WTC11 (cell line): ENCODE measurements at regions not wholly inside any gene's neighbourhood (a gene's known extent, or its start where the extent isn't known, plus 50 kb on each side); places are given as distances from the start of the nearest gene placed in this dataset.

Experiments
- ATAC-seq: fragments of 200-7000 bp; cut with Tn5 transposase; 2 replicates; pipeline ENCODE4 v1.10.0; 2021; ENCODE audit warnings: mild to moderate bottlenecking, moderate library complexity
- CTCF ChIA-PET: fragments of 300-600 bp; sonication (Branson Sonifier 250); formaldehyde crosslinking; loops from one replicate; lab custom pipeline; 2021; ENCODE audit warnings: antibody characterized with exemption; lab: Charles Lee
- POLR2A ChIA-PET: fragments of 350-600 bp; sonication (Branson Sonifier 250); formaldehyde crosslinking; loops from one replicate; lab custom pipeline; 2021; ENCODE audit warnings: antibody characterized with exemption; lab: Charles Lee
- DNase-seq: peaks from one replicate; pipeline ENCODE4 v3.0.0; 2021; ENCODE audit warnings: low spot score
- H3K27ac Mint-ChIP-seq: 2 replicates; pipeline ENCODE4 v1.8.0; 2021; ENCODE audit warnings: mixed read lengths
- H3K27me3 Mint-ChIP-seq: 2 replicates; pipeline ENCODE4 v1.8.0; 2021; ENCODE audit warnings: low read depth, mild to moderate bottlenecking, moderate library complexity, mixed read lengths
- H3K36me3 Mint-ChIP-seq: 2 replicates; pipeline ENCODE4 v1.8.0; 2021; ENCODE audit warnings: mixed read lengths
- H3K4me1 Mint-ChIP-seq: 2 replicates; pipeline ENCODE4 v1.8.0; 2022; ENCODE audit warnings: mixed read lengths
- H3K4me3 Mint-ChIP-seq: 2 replicates; pipeline ENCODE4 v1.8.0; 2021; ENCODE audit warnings: mild to moderate bottlenecking, moderate library complexity, mixed read lengths
- H3K9me3 Mint-ChIP-seq: 2 replicates; pipeline ENCODE4 v1.8.0; 2021; ENCODE audit warnings: mixed read lengths
- CREM ChIP-seq: sonication (generic); formaldehyde crosslinking; IDR thresholded peaks from 2 replicates; pipeline ENCODE4 v1.8.1; 2022; ENCODE audit warnings: mild to moderate bottlenecking, missing genetic modification reagents, moderate library complexity
- EMX1 ChIP-seq: fragments of 250-450 bp; sonication (Bioruptor Pico); IDR thresholded peaks from 2 replicates; pipeline ENCODE4 v1.8.0; 2021; ENCODE audit warnings: mild to moderate bottlenecking
- GTF2I ChIP-seq: fragments of 250-450 bp; sonication (Bioruptor Pico); conservative IDR thresholded peaks from 2 replicates; pipeline ENCODE4 v1.4.0; 2021; ENCODE audit warnings: mild to moderate bottlenecking
- IRF2 ChIP-seq: sonication (generic); formaldehyde crosslinking; IDR thresholded peaks from 2 replicates; pipeline ENCODE4 v1.8.0; 2022; ENCODE audit warnings: low read depth, missing genetic modification reagents, borderline replicate concordance
- JUN ChIP-seq: sonication (generic); formaldehyde crosslinking; IDR thresholded peaks from 2 replicates; pipeline ENCODE4 v1.8.0; 2023; ENCODE audit warnings: mild to moderate bottlenecking, missing genetic modification reagents
- MXD4 ChIP-seq: fragments of 250-450 bp; sonication (Bioruptor Pico); IDR thresholded peaks from 2 replicates; pipeline ENCODE4 v1.8.0; 2021; ENCODE audit warnings: mild to moderate bottlenecking, moderate library complexity, borderline replicate concordance
- NR2C2 ChIP-seq: sonication (generic); formaldehyde crosslinking; IDR thresholded peaks from 2 replicates; pipeline ENCODE4 v1.8.0; 2022; ENCODE audit warnings: mild to moderate bottlenecking, missing genetic modification reagents
- RORB ChIP-seq: fragments of 250-450 bp; sonication (Bioruptor Pico); IDR thresholded peaks from 2 replicates; pipeline ENCODE4 v1.9.0; 2021; ENCODE audit warnings: mild to moderate bottlenecking
- SP1 ChIP-seq: sonication (generic); formaldehyde crosslinking; conservative IDR thresholded peaks from 2 replicates; pipeline ENCODE4 v1.8.1; 2022; ENCODE audit warnings: missing genetic modification reagents
- TCF7 ChIP-seq: sonication (generic); formaldehyde crosslinking; IDR thresholded peaks from 2 replicates; pipeline ENCODE4 v1.8.0; 2022; ENCODE audit warnings: mild to moderate bottlenecking, low read depth, missing genetic modification reagents, moderate library complexity
- TEAD1 ChIP-seq: sonication (generic); formaldehyde crosslinking; IDR thresholded peaks from 2 replicates; pipeline ENCODE4 v1.8.0; 2022; ENCODE audit warnings: mild to moderate bottlenecking, missing genetic modification reagents
- TEAD4 ChIP-seq: sonication (generic); formaldehyde crosslinking; IDR thresholded peaks from 2 replicates; pipeline ENCODE4 v1.8.0; 2022; ENCODE audit warnings: mild to moderate bottlenecking, missing genetic modification reagents
- ZBTB21 ChIP-seq: sonication (generic); formaldehyde crosslinking; IDR thresholded peaks from 2 replicates; pipeline ENCODE4 v1.8.1; 2023; ENCODE audit warnings: mild to moderate bottlenecking, missing genetic modification reagents, borderline replicate concordance
- ZNF121 ChIP-seq: sonication (generic); formaldehyde crosslinking; IDR thresholded peaks from 2 replicates; pipeline ENCODE4 v1.8.0; 2023; ENCODE audit warnings: missing genetic modification reagents
- ZNF263 ChIP-seq: sonication (generic); formaldehyde crosslinking; IDR thresholded peaks from 2 replicates; pipeline ENCODE4 v1.8.1; 2022; ENCODE audit warnings: low read depth, mild to moderate bottlenecking, moderate library complexity, missing genetic modification reagents
- ZNF317 ChIP-seq: sonication (generic); formaldehyde crosslinking; IDR thresholded peaks from 2 replicates; pipeline ENCODE4 v1.8.1; 2023; ENCODE audit warnings: low read depth, mild to moderate bottlenecking, moderate library complexity, missing genetic modification reagents, borderline replicate concordance
- ZNF416 ChIP-seq: fragments of 250-450 bp; sonication (Bioruptor Pico); IDR thresholded peaks from 2 replicates; pipeline ENCODE4 v1.9.0; 2021; ENCODE audit warnings: mild to moderate bottlenecking, inconsistent platforms
- TF ChIP-seq, protein P1 (sequence below): fragments of 250-450 bp; sonication (Bioruptor Pico); IDR thresholded peaks from 2 replicates; pipeline ENCODE4 v1.8.0; 2021; ENCODE audit warnings: mild to moderate bottlenecking
- TF ChIP-seq, protein P2 (sequence below): sonication (generic); formaldehyde crosslinking; conservative IDR thresholded peaks from 2 replicates; pipeline ENCODE4 v1.8.1; 2023; ENCODE audit warnings: mild to moderate bottlenecking, low read depth, missing genetic modification reagents, moderate library complexity
- TF ChIP-seq, protein P3 (sequence below): sonication (generic); formaldehyde crosslinking; IDR thresholded peaks from 2 replicates; pipeline ENCODE4 v1.8.0; 2023; ENCODE audit warnings: missing genetic modification reagents
- TF ChIP-seq, protein P4 (sequence below): sonication (generic); formaldehyde crosslinking; IDR thresholded peaks from 2 replicates; pipeline ENCODE4 v1.8.1; 2022; ENCODE audit warnings: low read depth, missing genetic modification reagents, borderline replicate concordance
- TF ChIP-seq, protein P5 (sequence below): fragments of 200-600 bp; IDR thresholded peaks from 2 replicates; pipeline ENCODE4 v1.8.0; 2022; ENCODE audit warnings: antibody characterized with exemption
- TF ChIP-seq, protein P6 (sequence below): sonication (generic); formaldehyde crosslinking; conservative IDR thresholded peaks from 2 replicates; pipeline ENCODE4 v1.8.1; 2022; ENCODE audit warnings: mild to moderate bottlenecking, missing genetic modification reagents

DNA sequence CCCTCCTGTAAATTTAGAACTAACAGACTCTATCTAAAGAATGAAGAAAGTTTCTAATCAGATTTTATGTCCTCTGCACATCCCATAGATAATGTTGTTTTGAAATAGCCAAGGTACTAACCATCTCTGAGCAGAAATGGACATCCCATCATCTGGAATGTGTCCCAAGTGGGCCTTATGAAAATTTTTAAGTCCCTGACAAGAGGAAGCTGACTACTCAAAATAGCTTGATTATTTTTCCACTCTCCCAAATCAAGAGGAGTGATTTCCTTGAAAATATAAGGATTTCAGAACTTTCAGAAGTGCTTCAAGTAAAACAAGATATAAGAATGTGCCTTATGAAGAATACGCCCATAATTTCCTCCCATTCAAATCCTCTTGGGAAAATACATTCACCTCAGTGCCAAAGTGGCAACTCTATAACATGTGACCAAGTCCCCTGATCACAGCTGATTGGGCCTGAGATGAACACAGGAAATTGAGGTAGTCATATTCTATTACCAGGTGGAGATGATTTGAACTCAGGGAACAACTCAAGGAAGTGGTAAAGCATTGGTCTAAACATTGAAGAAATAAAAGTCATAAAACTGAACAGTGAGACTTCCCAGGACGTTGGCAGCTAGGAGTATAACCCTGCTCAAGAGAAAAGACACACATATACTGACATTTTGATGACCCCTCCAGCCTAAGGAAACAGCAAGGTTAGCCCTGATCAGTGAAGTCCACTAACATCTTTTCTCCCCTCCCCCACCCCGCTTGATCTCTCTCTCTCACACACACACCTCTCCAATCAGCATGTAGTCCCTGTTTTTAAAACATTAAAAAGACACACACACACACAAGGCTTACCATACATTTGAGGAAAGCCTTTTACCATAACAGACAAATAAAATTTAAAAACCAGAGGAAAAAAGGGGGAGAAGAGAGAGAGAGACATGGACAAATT lies 70.8 kb upstream of the TEAD1 start:
- no peak overlapping the region for H3K4me3 Mint-ChIP-seq
- ATAC-seq (no peak), DNase-seq (no peak)
- POLR2A ChIA-PET, result no interaction called here
- CTCF ChIA-PET, result interaction anchor here (1.0 to 1.5 kb wide), 4 partner anchors 117 to 311 kb away, joined by 3 to 6 read pairs (median 4); no protein-coding TSS in a partner anchor
- TF ChIP-seq IRF2 (CRISPR knock-in tag) (no peak), TCF7 (CRISPR knock-in tag) (no peak), JUN (CRISPR knock-in tag) (no peak), ZNF416 (no peak), EMX1 (CRISPR knock-in tag) (no peak), ZNF317 (CRISPR knock-in tag) (no peak), CREM (CRISPR knock-in tag) (no peak), NR2C2 (CRISPR knock-in tag) (no peak), SP1 (CRISPR knock-in tag) (no peak), TEAD1 (CRISPR knock-in tag) (no peak), GTF2I (CRISPR knock-in tag) (no peak), RORB (CRISPR knock-in tag) (no peak), MXD4 (CRISPR knock-in tag) (no peak), TEAD4 (CRISPR knock-in tag) (no peak)
- TF ChIP-seq, protein P1, sequence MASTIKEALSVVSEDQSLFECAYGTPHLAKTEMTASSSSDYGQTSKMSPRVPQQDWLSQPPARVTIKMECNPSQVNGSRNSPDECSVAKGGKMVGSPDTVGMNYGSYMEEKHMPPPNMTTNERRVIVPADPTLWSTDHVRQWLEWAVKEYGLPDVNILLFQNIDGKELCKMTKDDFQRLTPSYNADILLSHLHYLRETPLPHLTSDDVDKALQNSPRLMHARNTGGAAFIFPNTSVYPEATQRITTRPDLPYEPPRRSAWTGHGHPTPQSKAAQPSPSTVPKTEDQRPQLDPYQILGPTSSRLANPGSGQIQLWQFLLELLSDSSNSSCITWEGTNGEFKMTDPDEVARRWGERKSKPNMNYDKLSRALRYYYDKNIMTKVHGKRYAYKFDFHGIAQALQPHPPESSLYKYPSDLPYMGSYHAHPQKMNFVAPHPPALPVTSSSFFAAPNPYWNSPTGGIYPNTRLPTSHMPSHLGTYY (CRISPR knock-in tag), result no peak
- TF ChIP-seq, protein P2, sequence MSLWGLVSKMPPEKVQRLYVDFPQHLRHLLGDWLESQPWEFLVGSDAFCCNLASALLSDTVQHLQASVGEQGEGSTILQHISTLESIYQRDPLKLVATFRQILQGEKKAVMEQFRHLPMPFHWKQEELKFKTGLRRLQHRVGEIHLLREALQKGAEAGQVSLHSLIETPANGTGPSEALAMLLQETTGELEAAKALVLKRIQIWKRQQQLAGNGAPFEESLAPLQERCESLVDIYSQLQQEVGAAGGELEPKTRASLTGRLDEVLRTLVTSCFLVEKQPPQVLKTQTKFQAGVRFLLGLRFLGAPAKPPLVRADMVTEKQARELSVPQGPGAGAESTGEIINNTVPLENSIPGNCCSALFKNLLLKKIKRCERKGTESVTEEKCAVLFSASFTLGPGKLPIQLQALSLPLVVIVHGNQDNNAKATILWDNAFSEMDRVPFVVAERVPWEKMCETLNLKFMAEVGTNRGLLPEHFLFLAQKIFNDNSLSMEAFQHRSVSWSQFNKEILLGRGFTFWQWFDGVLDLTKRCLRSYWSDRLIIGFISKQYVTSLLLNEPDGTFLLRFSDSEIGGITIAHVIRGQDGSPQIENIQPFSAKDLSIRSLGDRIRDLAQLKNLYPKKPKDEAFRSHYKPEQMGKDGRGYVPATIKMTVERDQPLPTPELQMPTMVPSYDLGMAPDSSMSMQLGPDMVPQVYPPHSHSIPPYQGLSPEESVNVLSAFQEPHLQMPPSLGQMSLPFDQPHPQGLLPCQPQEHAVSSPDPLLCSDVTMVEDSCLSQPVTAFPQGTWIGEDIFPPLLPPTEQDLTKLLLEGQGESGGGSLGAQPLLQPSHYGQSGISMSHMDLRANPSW (CRISPR knock-in tag), result no peak
- TF ChIP-seq, protein P3, sequence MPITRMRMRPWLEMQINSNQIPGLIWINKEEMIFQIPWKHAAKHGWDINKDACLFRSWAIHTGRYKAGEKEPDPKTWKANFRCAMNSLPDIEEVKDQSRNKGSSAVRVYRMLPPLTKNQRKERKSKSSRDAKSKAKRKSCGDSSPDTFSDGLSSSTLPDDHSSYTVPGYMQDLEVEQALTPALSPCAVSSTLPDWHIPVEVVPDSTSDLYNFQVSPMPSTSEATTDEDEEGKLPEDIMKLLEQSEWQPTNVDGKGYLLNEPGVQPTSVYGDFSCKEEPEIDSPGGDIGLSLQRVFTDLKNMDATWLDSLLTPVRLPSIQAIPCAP (CRISPR knock-in tag), result no peak
- TF ChIP-seq, protein P4, sequence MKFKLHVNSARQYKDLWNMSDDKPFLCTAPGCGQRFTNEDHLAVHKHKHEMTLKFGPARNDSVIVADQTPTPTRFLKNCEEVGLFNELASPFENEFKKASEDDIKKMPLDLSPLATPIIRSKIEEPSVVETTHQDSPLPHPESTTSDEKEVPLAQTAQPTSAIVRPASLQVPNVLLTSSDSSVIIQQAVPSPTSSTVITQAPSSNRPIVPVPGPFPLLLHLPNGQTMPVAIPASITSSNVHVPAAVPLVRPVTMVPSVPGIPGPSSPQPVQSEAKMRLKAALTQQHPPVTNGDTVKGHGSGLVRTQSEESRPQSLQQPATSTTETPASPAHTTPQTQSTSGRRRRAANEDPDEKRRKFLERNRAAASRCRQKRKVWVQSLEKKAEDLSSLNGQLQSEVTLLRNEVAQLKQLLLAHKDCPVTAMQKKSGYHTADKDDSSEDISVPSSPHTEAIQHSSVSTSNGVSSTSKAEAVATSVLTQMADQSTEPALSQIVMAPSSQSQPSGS, result no peak
- H3K27me3 Mint-ChIP-seq, result no peaks in the 10 kb centered on the region
- peaks cover 5% of the 10 kb centered on the region for H3K9me3 Mint-ChIP-seq
- no peaks in the 10 kb centered on the region; the same call in 1 of the 2 replicates for H3K36me3 Mint-ChIP-seq
- H3K27ac Mint-ChIP-seq, result no peak overlapping the region
- peaks cover 15% of the 10 kb centered on the region for H3K4me1 Mint-ChIP-seq

DNA sequence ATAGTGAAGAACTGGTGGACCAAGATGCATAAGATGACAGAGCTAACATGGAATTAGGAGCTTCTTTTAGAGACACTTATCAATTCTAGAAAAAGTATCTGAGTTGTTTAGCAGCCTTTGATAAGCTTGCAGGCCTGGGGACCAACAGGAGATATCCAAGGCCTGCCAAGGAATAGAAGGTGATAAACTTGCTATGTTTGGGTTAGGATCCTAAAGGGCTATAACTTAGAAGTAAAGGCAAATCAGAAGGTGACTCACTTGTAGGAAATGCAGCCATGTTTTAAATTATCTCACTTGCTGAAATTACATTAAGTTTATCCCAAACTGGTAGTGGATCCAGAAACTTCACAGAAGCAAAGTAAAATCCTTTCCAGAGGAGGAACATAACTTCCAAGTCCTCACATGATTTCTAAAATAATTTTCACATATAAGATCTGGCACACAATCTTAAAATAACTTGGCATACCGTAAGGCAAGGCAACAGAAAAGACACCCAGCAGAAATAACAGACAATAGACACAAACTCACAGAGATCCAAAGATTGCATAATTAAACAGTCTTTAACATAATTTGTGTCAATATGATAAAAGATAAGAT lies 69.6 kb upstream of the TEAD1 start:
- ATAC-seq (no peak), DNase-seq (no peak)
- POLR2A ChIA-PET, result no interaction called here
- CTCF ChIA-PET, result interaction anchor here (1.0 to 1.5 kb wide), 2 partner anchors 284 to 310 kb away, joined by 3 to 4 read pairs; no protein-coding TSS in a partner anchor
- Mint-ChIP-seq H3K4me1 (peaks cover 12% of the 10 kb centered on the region), H3K9me3 (peaks cover 9% of the 10 kb centered on the region), H3K27me3 (no peaks in the 10 kb centered on the region; the same call in 1 of the 2 replicates), H3K27ac (no peak overlapping the region), H3K36me3 (no peaks in the 10 kb centered on the region; the same call in 1 of the 2 replicates), H3K4me3 (no peak overlapping the region)
- TF ChIP-seq, protein P1 (CRISPR knock-in tag), result no peak
- no peak for TF ChIP-seq IRF2 (CRISPR knock-in tag)
- TF ChIP-seq, protein P5, sequence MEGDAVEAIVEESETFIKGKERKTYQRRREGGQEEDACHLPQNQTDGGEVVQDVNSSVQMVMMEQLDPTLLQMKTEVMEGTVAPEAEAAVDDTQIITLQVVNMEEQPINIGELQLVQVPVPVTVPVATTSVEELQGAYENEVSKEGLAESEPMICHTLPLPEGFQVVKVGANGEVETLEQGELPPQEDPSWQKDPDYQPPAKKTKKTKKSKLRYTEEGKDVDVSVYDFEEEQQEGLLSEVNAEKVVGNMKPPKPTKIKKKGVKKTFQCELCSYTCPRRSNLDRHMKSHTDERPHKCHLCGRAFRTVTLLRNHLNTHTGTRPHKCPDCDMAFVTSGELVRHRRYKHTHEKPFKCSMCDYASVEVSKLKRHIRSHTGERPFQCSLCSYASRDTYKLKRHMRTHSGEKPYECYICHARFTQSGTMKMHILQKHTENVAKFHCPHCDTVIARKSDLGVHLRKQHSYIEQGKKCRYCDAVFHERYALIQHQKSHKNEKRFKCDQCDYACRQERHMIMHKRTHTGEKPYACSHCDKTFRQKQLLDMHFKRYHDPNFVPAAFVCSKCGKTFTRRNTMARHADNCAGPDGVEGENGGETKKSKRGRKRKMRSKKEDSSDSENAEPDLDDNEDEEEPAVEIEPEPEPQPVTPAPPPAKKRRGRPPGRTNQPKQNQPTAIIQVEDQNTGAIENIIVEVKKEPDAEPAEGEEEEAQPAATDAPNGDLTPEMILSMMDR, result no peak
- TF ChIP-seq ZBTB21 (CRISPR knock-in tag), result no peak
- TF ChIP-seq ZNF121 (CRISPR knock-in tag), result no peak
- TF ChIP-seq, protein P6, sequence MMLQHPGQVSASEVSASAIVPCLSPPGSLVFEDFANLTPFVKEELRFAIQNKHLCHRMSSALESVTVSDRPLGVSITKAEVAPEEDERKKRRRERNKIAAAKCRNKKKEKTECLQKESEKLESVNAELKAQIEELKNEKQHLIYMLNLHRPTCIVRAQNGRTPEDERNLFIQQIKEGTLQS (CRISPR knock-in tag), result no peak
- no peak for TF ChIP-seq CREM (CRISPR knock-in tag)
- TF ChIP-seq ZNF263 (CRISPR knock-in tag), result no peak
- TF ChIP-seq NR2C2 (CRISPR knock-in tag), result no peak
- no peak for TF ChIP-seq RORB (CRISPR knock-in tag)
